Caco-2 (cell line): ENCODE measurements at regions not wholly inside any gene's neighbourhood (a gene's known extent, or its start where the extent isn't known, plus 50 kb on each side); places are given as distances from the start of the nearest gene placed in this dataset.

ENCODE experiments used
- BruUV-seq: library from RNA; stranded (reverse); fragments of 400-500 nt; replicated peaks from 2 replicates; lab custom pipeline; 2021; lab: Mats Ljungman, UMichigan
- CTCF ChIA-PET: fragments of 300-600 bp; sonication (Branson Sonifier 250); formaldehyde crosslinking; loops from one replicate; lab custom pipeline; 2022; ENCODE audit warnings: antibody characterized with exemption; lab: Charles Lee
- POLR2A ChIA-PET: fragments of 300-600 bp; sonication (Branson Sonifier 250); formaldehyde crosslinking; loops from one replicate; lab custom pipeline; 2022; ENCODE audit warnings: antibody characterized with exemption; lab: Charles Lee
- DNase-seq, 2 experiments: peaks; one replicate each; pipeline versions ENCODE4 v3.0.0 to v3.0.0-alpha.2; 2020 to 2022
- H3K27me3 ChIP-seq: replicated peaks from 2 replicates; pipeline ENCODE4 v1.6.0; 2011; ENCODE audit warnings: low read length; ENCODE audit not compliant: control insufficient read depth, insufficient read depth
- H3K36me3 ChIP-seq: 2 replicates; pipeline ENCODE4 v1.5.1; 2011; ENCODE audit warnings: low read length; ENCODE audit not compliant: control insufficient read depth, insufficient read depth
- H3K4me1 ChIP-seq: fragments of 250-450 bp; sonication (Bioruptor Pico); 2 replicates; pipeline ENCODE4 v1.5.1; 2020; ENCODE audit warnings: mild to moderate bottlenecking
- H3K4me3 ChIP-seq: 2 replicates; pipeline ENCODE4 v1.5.1; 2011; ENCODE audit warnings: low read depth, mild to moderate bottlenecking, control low read depth, low read length
- H3K9me3 ChIP-seq: fragments of 250-450 bp; sonication (Bioruptor Pico); 2 replicates; pipeline ENCODE4 v1.5.1; 2020; ENCODE audit warnings: mild to moderate bottlenecking, moderate library complexity
- H3K27ac Mint-ChIP-seq: one replicate; pipeline ENCODE4 v1.8.0; 2022; ENCODE audit warnings: mixed read lengths; ENCODE audit not compliant: unreplicated experiment
- H3K27me3 Mint-ChIP-seq: one replicate; pipeline ENCODE4 v1.8.0; 2022; ENCODE audit warnings: mixed read lengths; ENCODE audit not compliant: insufficient read depth, unreplicated experiment
- H3K36me3 Mint-ChIP-seq: one replicate; pipeline ENCODE4 v1.8.0; 2022; ENCODE audit warnings: mild to moderate bottlenecking, mixed read lengths; ENCODE audit not compliant: insufficient read depth, unreplicated experiment
- H3K4me1 Mint-ChIP-seq: one replicate; pipeline ENCODE4 v1.8.0; 2022; ENCODE audit warnings: low read depth, mixed read lengths; ENCODE audit not compliant: unreplicated experiment
- H3K4me3 Mint-ChIP-seq: one replicate; pipeline ENCODE4 v1.8.0; 2022; ENCODE audit warnings: mild to moderate bottlenecking, moderate library complexity, mixed read lengths; ENCODE audit not compliant: unreplicated experiment
- H3K9me3 Mint-ChIP-seq: one replicate; pipeline ENCODE4 v1.8.0; 2022; ENCODE audit warnings: mixed read lengths; ENCODE audit not compliant: unreplicated experiment
- CTCF ChIP-seq, 2 experiments: fragments of 200-600 bp in 1 of 2; IDR thresholded peaks; 1 replicate in 1 of 2; 2 replicates in 1 of 2; pipeline versions ENCODE4 v1.5.1 to v1.8.0; 2011 to 2022; ENCODE audit warnings: antibody characterized with exemption in 1 of 2, control low read depth in 1 of 2, inconsistent platforms in 1 of 2, low read depth in 1 of 2, low read length in 1 of 2, mild to moderate bottlenecking in 1 of 2, moderate library complexity in 1 of 2; ENCODE audit not compliant: insufficient read depth in 1 of 2, severe bottlenecking in 1 of 2, unreplicated experiment in 1 of 2
- intact Hi-C: fragments of 100-400 bp; cut with micrococcal nuclease; formaldehyde crosslinking; loops from one replicate; pipeline ENCODE4 v1.10.0; 2022; ENCODE audit not compliant: unreplicated experiment

- no peak for TF ChIP-seq CTCF (IDR thresholded peaks at IDR 0.05; ENCODE audit: insufficient read depth in 1 of 2, low read depth in 1 of 2, low read length in 1 of 2, severe bottlenecking in 1 of 2, unreplicated experiment in 1 of 2)
- intact Hi-C loops: no loop called here
- CTCF ChIA-PET: no interaction called here
- no peaks in the 10 kb centered on the region for H3K36me3 Mint-ChIP-seq
- no TSS peak for BruUV-seq
- no peak overlapping the region for H3K4me3 Mint-ChIP-seq
- DNase-seq: no peak
- no peak overlapping the region for H3K27ac Mint-ChIP-seq
- no peaks in the 10 kb centered on the region for H3K9me3 ChIP-seq
- POLR2A ChIA-PET: no interaction called here
- H3K9me3 Mint-ChIP-seq: no peaks in the 10 kb centered on the region
- no peaks in the 10 kb centered on the region for H3K4me1 Mint-ChIP-seq
- no peaks in the 10 kb centered on the region for H3K27me3 ChIP-seq
- H3K36me3 ChIP-seq: no peaks in the 10 kb centered on the region
- no peaks in the 10 kb centered on the region for H3K4me1 ChIP-seq
- no peaks in the 10 kb centered on the region for H3K27me3 Mint-ChIP-seq
- H3K4me3 ChIP-seq: no peak overlapping the region
Measured at GRCh38 chr4:84150177-84150576, 348.9 kb downstream of the NKX6-1 start.

- Mint-ChIP-seq H3K4me3 (no peak overlapping the region), H3K4me1 (no peaks in the 10 kb centered on the region), H3K9me3 (no peaks in the 10 kb centered on the region), H3K27me3 (no peaks in the 10 kb centered on the region), H3K27ac (no peak overlapping the region), H3K36me3 (no peaks in the 10 kb centered on the region)
- no peak for TF ChIP-seq CTCF (IDR thresholded peaks at IDR 0.05; ENCODE audit: insufficient read depth in 1 of 2, low read depth in 1 of 2, low read length in 1 of 2, severe bottlenecking in 1 of 2, unreplicated experiment in 1 of 2)
- POLR2A ChIA-PET: no interaction called here
- H3K36me3 ChIP-seq: no peaks in the 10 kb centered on the region
- no peaks in the 10 kb centered on the region for H3K9me3 ChIP-seq
- DNase-seq: no peak
- no peak overlapping the region for H3K4me3 ChIP-seq
- BruUV-seq: no TSS peak
- intact Hi-C loops: no loop called here
- CTCF ChIA-PET: no interaction called here
- H3K27me3 ChIP-seq: no peaks in the 10 kb centered on the region
- no peaks in the 10 kb centered on the region for H3K4me1 ChIP-seq
Measured at GRCh38 chr4:84147831-84148230, 351.3 kb downstream of the NKX6-1 start.

GRCh38 chr4:84146300-84146959 lies 352.7 kb downstream of the NKX6-1 start:
- Mint-ChIP-seq H3K4me1 (no peaks in the 10 kb centered on the region), H3K27me3 (no peaks in the 10 kb centered on the region), H3K4me3 (no peak overlapping the region), H3K36me3 (no peaks in the 10 kb centered on the region), H3K9me3 (no peaks in the 10 kb centered on the region), H3K27ac (no peak overlapping the region)
- Histone ChIP-seq H3K4me3 (no peak overlapping the region), H3K4me1 (no peaks in the 10 kb centered on the region), H3K9me3 (no peaks in the 10 kb centered on the region), H3K27me3 (no peaks in the 10 kb centered on the region), H3K36me3 (no peaks in the 10 kb centered on the region)
- POLR2A ChIA-PET: no interaction called here
- no TSS peak for BruUV-seq
- TF ChIP-seq CTCF (IDR thresholded peaks at IDR 0.05; ENCODE audit: insufficient read depth in 1 of 2, low read depth in 1 of 2, low read length in 1 of 2, severe bottlenecking in 1 of 2, unreplicated experiment in 1 of 2): no peak
- CTCF ChIA-PET: no interaction called here
- no peak for DNase-seq
- intact Hi-C loops: no loop called here
